GM23338 (cell line): ENCODE measurements at regions not wholly inside any gene's neighbourhood (a gene's known extent, or its start where the extent isn't known, plus 50 kb on each side); places are given as distances from the start of the nearest gene placed in this dataset.

Source experiments
- CREB1 ChIP-seq: fragments of 250-450 bp; sonication (Bioruptor Pico); IDR thresholded peaks from 2 replicates; pipeline ENCODE4 v1.5.0; 2020; ENCODE audit warnings: low read depth, mild to moderate bottlenecking, moderate library complexity
- EZH2 ChIP-seq: fragments of 200-600 bp; sonication (generic); IDR thresholded peaks from one replicate; pipeline ENCODE4 v1.8.0; 2017; ENCODE audit warnings: antibody characterized with exemption, mild to moderate bottlenecking, low read depth; ENCODE audit not compliant: unreplicated experiment
- EZH2phosphoT487 ChIP-seq: fragments of 200-600 bp; sonication (generic); IDR thresholded peaks from one replicate; pipeline ENCODE4 v1.8.1; 2018; ENCODE audit warnings: antibody characterized with exemption; ENCODE audit not compliant: unreplicated experiment
- JUNB ChIP-seq: IDR thresholded peaks from one replicate; pipeline ENCODE4 v1.6.1; 2016; ENCODE audit warnings: antibody characterized with exemption; ENCODE audit not compliant: unreplicated experiment
- POLR2AphosphoS5 ChIP-seq: IDR thresholded peaks from 2 replicates; pipeline ENCODE4 v1.6.1; 2016; ENCODE audit warnings: antibody characterized with exemption, low read depth
- STAT1 ChIP-seq: IDR thresholded peaks from one replicate; pipeline ENCODE4 v1.6.1; 2016; ENCODE audit warnings: antibody characterized with exemption; ENCODE audit not compliant: unreplicated experiment
- TF ChIP-seq, protein P1 (sequence below), 2 experiments: fragments of 200-600 bp in 1 of 2; sonication (generic) in 1 of 2; conservative IDR thresholded peaks; 2 replicates each; pipeline versions ENCODE4 v1.5.1 to v1.6.1; 2016 to 2017; ENCODE audit warnings: antibody characterized with exemption in 2 of 2, low read depth in 2 of 2, mild to moderate bottlenecking in 2 of 2, moderate library complexity in 1 of 2
- TF ChIP-seq, protein P2 (sequence below): IDR thresholded peaks from one replicate; pipeline ENCODE4 v1.6.1; 2018; ENCODE audit warnings: antibody characterized with exemption; ENCODE audit not compliant: unreplicated experiment
- TF ChIP-seq, protein P3 (sequence below): IDR thresholded peaks from 2 replicates; pipeline ENCODE4 v1.6.1; 2016; ENCODE audit warnings: antibody characterized with exemption

DNA sequence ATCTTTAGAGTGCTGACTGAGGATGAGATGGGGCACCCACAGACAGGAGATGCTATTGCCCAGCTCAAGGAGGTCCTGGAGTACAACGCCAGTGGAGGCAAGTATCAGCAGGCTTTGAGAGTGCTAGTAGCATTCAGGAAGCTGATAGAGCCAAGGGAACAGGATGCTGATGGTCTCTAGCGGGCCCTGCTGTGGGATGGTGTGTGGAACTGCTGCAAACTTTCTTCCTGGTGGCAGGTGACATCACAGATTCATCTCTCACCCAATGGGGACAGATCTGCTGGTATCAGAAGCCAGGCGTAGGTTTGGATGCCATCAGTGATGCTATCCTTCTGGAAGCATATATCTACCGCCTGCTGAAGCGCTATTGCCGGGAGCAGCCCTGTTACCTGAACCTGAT is 609.8 kb upstream of the NCAM2 start:
- TF ChIP-seq, protein P1, sequence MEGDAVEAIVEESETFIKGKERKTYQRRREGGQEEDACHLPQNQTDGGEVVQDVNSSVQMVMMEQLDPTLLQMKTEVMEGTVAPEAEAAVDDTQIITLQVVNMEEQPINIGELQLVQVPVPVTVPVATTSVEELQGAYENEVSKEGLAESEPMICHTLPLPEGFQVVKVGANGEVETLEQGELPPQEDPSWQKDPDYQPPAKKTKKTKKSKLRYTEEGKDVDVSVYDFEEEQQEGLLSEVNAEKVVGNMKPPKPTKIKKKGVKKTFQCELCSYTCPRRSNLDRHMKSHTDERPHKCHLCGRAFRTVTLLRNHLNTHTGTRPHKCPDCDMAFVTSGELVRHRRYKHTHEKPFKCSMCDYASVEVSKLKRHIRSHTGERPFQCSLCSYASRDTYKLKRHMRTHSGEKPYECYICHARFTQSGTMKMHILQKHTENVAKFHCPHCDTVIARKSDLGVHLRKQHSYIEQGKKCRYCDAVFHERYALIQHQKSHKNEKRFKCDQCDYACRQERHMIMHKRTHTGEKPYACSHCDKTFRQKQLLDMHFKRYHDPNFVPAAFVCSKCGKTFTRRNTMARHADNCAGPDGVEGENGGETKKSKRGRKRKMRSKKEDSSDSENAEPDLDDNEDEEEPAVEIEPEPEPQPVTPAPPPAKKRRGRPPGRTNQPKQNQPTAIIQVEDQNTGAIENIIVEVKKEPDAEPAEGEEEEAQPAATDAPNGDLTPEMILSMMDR (conservative IDR thresholded peaks at IDR 0.05; ENCODE audit: low read depth in 2 of 2): peak in 1 of 2 experiments; percentile 19; a peak in 1 of 4 replicates
- TF ChIP-seq, protein P2, sequence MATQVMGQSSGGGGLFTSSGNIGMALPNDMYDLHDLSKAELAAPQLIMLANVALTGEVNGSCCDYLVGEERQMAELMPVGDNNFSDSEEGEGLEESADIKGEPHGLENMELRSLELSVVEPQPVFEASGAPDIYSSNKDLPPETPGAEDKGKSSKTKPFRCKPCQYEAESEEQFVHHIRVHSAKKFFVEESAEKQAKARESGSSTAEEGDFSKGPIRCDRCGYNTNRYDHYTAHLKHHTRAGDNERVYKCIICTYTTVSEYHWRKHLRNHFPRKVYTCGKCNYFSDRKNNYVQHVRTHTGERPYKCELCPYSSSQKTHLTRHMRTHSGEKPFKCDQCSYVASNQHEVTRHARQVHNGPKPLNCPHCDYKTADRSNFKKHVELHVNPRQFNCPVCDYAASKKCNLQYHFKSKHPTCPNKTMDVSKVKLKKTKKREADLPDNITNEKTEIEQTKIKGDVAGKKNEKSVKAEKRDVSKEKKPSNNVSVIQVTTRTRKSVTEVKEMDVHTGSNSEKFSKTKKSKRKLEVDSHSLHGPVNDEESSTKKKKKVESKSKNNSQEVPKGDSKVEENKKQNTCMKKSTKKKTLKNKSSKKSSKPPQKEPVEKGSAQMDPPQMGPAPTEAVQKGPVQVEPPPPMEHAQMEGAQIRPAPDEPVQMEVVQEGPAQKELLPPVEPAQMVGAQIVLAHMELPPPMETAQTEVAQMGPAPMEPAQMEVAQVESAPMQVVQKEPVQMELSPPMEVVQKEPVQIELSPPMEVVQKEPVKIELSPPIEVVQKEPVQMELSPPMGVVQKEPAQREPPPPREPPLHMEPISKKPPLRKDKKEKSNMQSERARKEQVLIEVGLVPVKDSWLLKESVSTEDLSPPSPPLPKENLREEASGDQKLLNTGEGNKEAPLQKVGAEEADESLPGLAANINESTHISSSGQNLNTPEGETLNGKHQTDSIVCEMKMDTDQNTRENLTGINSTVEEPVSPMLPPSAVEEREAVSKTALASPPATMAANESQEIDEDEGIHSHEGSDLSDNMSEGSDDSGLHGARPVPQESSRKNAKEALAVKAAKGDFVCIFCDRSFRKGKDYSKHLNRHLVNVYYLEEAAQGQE: no peak
- TF ChIP-seq EZH2: no peak
- no peak for TF ChIP-seq EZH2phosphoT487
- no peak for TF ChIP-seq JUNB
- no peak for TF ChIP-seq POLR2AphosphoS5
- TF ChIP-seq STAT1: no peak
- TF ChIP-seq CREB1 (CRISPR knock-in tag): no peak
- TF ChIP-seq, protein P3, sequence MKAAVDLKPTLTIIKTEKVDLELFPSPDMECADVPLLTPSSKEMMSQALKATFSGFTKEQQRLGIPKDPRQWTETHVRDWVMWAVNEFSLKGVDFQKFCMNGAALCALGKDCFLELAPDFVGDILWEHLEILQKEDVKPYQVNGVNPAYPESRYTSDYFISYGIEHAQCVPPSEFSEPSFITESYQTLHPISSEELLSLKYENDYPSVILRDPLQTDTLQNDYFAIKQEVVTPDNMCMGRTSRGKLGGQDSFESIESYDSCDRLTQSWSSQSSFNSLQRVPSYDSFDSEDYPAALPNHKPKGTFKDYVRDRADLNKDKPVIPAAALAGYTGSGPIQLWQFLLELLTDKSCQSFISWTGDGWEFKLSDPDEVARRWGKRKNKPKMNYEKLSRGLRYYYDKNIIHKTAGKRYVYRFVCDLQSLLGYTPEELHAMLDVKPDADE: no peak
